ENCODE measurements at regions not wholly inside any gene's neighbourhood (a gene's known extent, or its start where the extent isn't known, plus 50 kb on each side); places are given as distances from the start of the nearest gene placed in this dataset.
A peak's percentile ranks its signal among the peaks of the same experiment; 100 is the strongest.

- Histone ChIP-seq H3K4me3 (ENCODE audit: low read depth, low read length) (no peak overlapping the region), H3K27ac (ENCODE audit: extremely low read depth, low read depth, low read length) (no peak overlapping the region), H3K9me3 (ENCODE audit: control insufficient read depth, insufficient read depth, low read depth, low read length) (no peaks in the 10 kb centered on the region), H3K4me1 (ENCODE audit: control insufficient read depth, insufficient read depth, low read length) (0 out of 2 replicates have a peak, but pooled peaks cover 2% of the 10 kb centered on the region), H3K36me3 (ENCODE audit: control insufficient read depth in 2 of 2, insufficient read depth in 1 of 2, low read length in 2 of 2) (no peaks in the 10 kb centered on the region)
- TF ChIP-seq GFI1B (tag by site-specific recombination; IDR thresholded peaks at IDR 0.05) (no peak), ZNF10 (tag by site-specific recombination; IDR thresholded peaks at IDR 0.05) (no peak), ZNF157 (tag by site-specific recombination; IDR thresholded peaks at IDR 0.05) (no peak), ZFHX2 (tag by site-specific recombination; conservative IDR thresholded peaks at IDR 0.05) (peak; percentile 50)
- POLR2A ChIA-PET: no interaction called here
- CTCF ChIA-PET: interaction anchor here (0.6 kb wide), 1 partner anchor 881 kb away, joined by 4 read pairs; no protein-coding TSS in a partner anchor
Observed at GRCh38 chrX:39692796-39693195, 405.0 kb downstream of the BCOR start.

DNA sequence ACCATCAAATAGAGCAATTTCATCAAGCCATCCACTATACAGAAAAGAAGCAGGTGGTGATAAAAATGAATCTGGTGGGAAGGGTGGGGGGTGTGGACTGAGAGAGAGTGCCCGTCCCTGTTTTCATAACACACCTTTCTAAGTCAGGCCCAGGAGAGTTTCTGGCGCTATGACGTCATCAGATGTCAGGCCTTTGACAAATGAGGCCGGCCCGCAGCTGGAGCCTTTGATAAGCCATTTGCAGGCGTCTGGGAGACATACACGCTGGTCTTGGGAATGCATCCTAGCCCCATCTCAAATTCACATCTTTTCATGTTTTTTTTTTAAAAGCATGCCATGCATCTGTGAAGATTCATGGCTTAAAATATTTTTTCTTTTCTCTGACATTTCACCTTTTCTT lies 404.5 kb downstream of the BCOR start:
- H3K9me3 ChIP-seq (ENCODE audit: control insufficient read depth, insufficient read depth, low read depth, low read length): no peaks in the 10 kb centered on the region
- H3K4me3 ChIP-seq (ENCODE audit: low read depth, low read length): no peak overlapping the region
- no peaks in the 10 kb centered on the region for H3K36me3 ChIP-seq (ENCODE audit: control insufficient read depth in 2 of 2, insufficient read depth in 1 of 2, low read length in 2 of 2)
- ChIA-PET POLR2A (no interaction called here), CTCF (no interaction called here)
- no peak overlapping the region for H3K27ac ChIP-seq (ENCODE audit: extremely low read depth, low read depth, low read length)
- 0 out of 2 replicates have a peak, but pooled peaks cover 2% of the 10 kb centered on the region for H3K4me1 ChIP-seq (ENCODE audit: control insufficient read depth, insufficient read depth, low read length)
- TF ChIP-seq, protein P1, sequence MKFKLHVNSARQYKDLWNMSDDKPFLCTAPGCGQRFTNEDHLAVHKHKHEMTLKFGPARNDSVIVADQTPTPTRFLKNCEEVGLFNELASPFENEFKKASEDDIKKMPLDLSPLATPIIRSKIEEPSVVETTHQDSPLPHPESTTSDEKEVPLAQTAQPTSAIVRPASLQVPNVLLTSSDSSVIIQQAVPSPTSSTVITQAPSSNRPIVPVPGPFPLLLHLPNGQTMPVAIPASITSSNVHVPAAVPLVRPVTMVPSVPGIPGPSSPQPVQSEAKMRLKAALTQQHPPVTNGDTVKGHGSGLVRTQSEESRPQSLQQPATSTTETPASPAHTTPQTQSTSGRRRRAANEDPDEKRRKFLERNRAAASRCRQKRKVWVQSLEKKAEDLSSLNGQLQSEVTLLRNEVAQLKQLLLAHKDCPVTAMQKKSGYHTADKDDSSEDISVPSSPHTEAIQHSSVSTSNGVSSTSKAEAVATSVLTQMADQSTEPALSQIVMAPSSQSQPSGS (tag by site-specific recombination; IDR thresholded peaks at IDR 0.05; ENCODE audit: low read depth): peak; percentile 97
- TF ChIP-seq ZNF341 (tag by site-specific recombination; IDR thresholded peaks at IDR 0.05; ENCODE audit: low read depth): no peak
- 0 out of 2 replicates have a peak, but pooled peaks have one; percentile 39 for TF ChIP-seq PRDM1 (tag by site-specific recombination; IDR thresholded peaks at IDR 0.05)
- TF ChIP-seq ELK4 (IDR thresholded peaks at IDR 0.05; ENCODE audit: borderline replicate concordance, low read depth, low read length): no peak
- TF ChIP-seq ZBTB21 (tag by site-specific recombination; IDR thresholded peaks at IDR 0.05): peak; percentile 75
- TF ChIP-seq ZNF639 (tag by site-specific recombination; IDR thresholded peaks at IDR 0.05): no peak
- TF ChIP-seq CTCF (tag by site-specific recombination; IDR thresholded peaks at IDR 0.05): no peak
- TF ChIP-seq, protein P2, sequence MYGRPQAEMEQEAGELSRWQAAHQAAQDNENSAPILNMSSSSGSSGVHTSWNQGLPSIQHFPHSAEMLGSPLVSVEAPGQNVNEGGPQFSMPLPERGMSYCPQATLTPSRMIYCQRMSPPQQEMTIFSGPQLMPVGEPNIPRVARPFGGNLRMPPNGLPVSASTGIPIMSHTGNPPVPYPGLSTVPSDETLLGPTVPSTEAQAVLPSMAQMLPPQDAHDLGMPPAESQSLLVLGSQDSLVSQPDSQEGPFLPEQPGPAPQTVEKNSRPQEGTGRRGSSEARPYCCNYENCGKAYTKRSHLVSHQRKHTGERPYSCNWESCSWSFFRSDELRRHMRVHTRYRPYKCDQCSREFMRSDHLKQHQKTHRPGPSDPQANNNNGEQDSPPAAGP (tag by site-specific recombination; IDR thresholded peaks at IDR 0.05): peak; percentile 56; the same call in 1 of the 2 replicates
- no peak for TF ChIP-seq ZNF140 (tag by site-specific recombination; IDR thresholded peaks at IDR 0.05)
- TF ChIP-seq ZNF184 (tag by site-specific recombination; IDR thresholded peaks at IDR 0.05): peak; percentile 74; the same call in 1 of the 2 replicates
- 0 out of 2 replicates have a peak, but pooled peaks have one; percentile 12 for TF ChIP-seq GLIS1 (tag by site-specific recombination; IDR thresholded peaks at IDR 0.05)
- no peak for TF ChIP-seq ZNF274 (IDR thresholded peaks at IDR 0.05; ENCODE audit: low read length)
- no peak for TF ChIP-seq ZNF274 (tag by site-specific recombination; IDR thresholded peaks at IDR 0.05; ENCODE audit: borderline replicate concordance)
- peak; percentile 88 for TF ChIP-seq ZNF629 (tag by site-specific recombination; IDR thresholded peaks at IDR 0.05)
- TF ChIP-seq TCF7L2 (IDR thresholded peaks at IDR 0.05; ENCODE audit: borderline replicate concordance, low read depth, low read length): peak; percentile 97
- TF ChIP-seq, protein P3, sequence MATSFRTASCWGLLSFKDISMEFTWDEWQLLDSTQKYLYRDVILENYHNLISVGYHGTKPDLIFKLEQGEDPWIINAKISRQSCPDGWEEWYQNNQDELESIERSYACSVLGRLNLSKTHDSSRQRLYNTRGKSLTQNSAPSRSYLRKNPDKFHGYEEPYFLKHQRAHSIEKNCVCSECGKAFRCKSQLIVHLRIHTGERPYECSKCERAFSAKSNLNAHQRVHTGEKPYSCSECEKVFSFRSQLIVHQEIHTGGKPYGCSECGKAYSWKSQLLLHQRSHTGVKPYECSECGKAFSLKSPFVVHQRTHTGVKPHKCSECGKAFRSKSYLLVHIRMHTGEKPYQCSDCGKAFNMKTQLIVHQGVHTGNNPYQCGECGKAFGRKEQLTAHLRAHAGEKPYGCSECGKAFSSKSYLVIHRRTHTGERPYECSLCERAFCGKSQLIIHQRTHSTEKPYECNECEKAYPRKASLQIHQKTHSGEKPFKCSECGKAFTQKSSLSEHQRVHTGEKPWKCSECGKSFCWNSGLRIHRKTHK (tag by site-specific recombination; IDR thresholded peaks at IDR 0.05): no peak
- TF ChIP-seq MYNN (tag by site-specific recombination; IDR thresholded peaks at IDR 0.05; ENCODE audit: borderline replicate concordance): no peak
- TF ChIP-seq RBAK (tag by site-specific recombination; IDR thresholded peaks at IDR 0.05): no peak
- TF ChIP-seq KLF8 (tag by site-specific recombination; IDR thresholded peaks at IDR 0.05): 0 out of 2 replicates have a peak, but pooled peaks have one; percentile 16
- TF ChIP-seq ZNF76 (tag by site-specific recombination; IDR thresholded peaks at IDR 0.05; ENCODE audit: borderline replicate concordance, low read depth): 0 out of 2 replicates have a peak, but pooled peaks have one; percentile 16
- TF ChIP-seq FEZF1 (tag by site-specific recombination; IDR thresholded peaks at IDR 0.05): peak; percentile 90
- 0 out of 2 replicates have a peak, but pooled peaks have one; percentile 47 for TF ChIP-seq KLF10 (tag by site-specific recombination; IDR thresholded peaks at IDR 0.05)

Data from HEK293 (cell line).